OCI-LY1 (cell line): ENCODE measurements at regions not wholly inside any gene's neighbourhood (a gene's known extent, or its start where the extent isn't known, plus 50 kb on each side); places are given as distances from the start of the nearest gene placed in this dataset.

ENCODE experiments used
- EZH2 ChIP-seq: fragments of 200-600 bp; sonication (generic), shearing (Covaris generic); IDR thresholded peaks from 2 replicates; pipeline ENCODE4 v1.8.0; 2017; ENCODE audit warnings: borderline replicate concordance, mixed run types, mild to moderate bottlenecking, antibody characterized with exemption, low read length, moderate library complexity, mixed read lengths
- TF ChIP-seq, protein P1 (sequence below): fragments of 200-600 bp; sonication (generic), shearing (Covaris generic); IDR thresholded peaks from 2 replicates; pipeline ENCODE4 v1.5.1; 2017; ENCODE audit warnings: mild to moderate bottlenecking, antibody characterized with exemption, low read length, moderate library complexity, mixed read lengths

DNA sequence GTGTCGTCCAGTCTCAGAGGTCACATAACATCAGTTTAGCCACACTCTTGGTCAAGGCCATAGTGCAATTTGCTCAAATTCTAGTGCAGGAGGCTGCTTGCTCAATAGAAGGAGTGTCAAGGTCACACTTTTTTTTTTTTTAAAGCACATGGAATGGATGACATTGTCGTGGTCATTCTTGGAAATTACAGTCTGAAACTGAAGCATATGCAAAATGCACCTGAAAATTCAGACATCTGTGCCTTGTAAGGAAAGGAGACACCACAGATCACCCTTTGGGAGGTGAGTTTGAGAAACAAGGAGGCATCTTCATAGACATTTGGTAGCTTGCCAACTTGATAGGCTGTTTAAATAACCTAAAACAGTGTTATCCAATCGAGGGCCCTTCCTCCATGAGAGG lies 98.3 kb upstream of the ANKRD10 start:
- TF ChIP-seq, protein P1, sequence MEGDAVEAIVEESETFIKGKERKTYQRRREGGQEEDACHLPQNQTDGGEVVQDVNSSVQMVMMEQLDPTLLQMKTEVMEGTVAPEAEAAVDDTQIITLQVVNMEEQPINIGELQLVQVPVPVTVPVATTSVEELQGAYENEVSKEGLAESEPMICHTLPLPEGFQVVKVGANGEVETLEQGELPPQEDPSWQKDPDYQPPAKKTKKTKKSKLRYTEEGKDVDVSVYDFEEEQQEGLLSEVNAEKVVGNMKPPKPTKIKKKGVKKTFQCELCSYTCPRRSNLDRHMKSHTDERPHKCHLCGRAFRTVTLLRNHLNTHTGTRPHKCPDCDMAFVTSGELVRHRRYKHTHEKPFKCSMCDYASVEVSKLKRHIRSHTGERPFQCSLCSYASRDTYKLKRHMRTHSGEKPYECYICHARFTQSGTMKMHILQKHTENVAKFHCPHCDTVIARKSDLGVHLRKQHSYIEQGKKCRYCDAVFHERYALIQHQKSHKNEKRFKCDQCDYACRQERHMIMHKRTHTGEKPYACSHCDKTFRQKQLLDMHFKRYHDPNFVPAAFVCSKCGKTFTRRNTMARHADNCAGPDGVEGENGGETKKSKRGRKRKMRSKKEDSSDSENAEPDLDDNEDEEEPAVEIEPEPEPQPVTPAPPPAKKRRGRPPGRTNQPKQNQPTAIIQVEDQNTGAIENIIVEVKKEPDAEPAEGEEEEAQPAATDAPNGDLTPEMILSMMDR = no peak
- no peak for TF ChIP-seq EZH2
